ENCODE measurements at regions not wholly inside any gene's neighbourhood (a gene's known extent, or its start where the extent isn't known, plus 50 kb on each side); places are given as distances from the start of the nearest gene placed in this dataset.

GRCh38 chr2:139241286-139241685 is 461.1 kb upstream of the NXPH2 start:
- FAIRE-seq = no peak

GRCh38 chr2:139237023-139237422 is 456.8 kb upstream of the NXPH2 start:
- FAIRE-seq = no peak

GRCh38 chr2:139230881-139231280 is 450.7 kb upstream of the NXPH2 start:
- FAIRE-seq = no peak

- FAIRE-seq = no peak
Observed at GRCh38 chr2:139228276-139228675, 448.1 kb upstream of the NXPH2 start.

GRCh38 chr2:139225961-139226360 is 445.8 kb upstream of the NXPH2 start:
- no peak for FAIRE-seq

GRCh38 chr2:139218181-139218580 is 438.0 kb upstream of the NXPH2 start:
- FAIRE-seq = no peak

GRCh38 chr2:139217641-139218040 is 437.5 kb upstream of the NXPH2 start:
- FAIRE-seq = no peak

- no peak for FAIRE-seq
Observed at GRCh38 chr2:139216435-139216834, 436.2 kb upstream of the NXPH2 start.

- FAIRE-seq = no peak
Observed at GRCh38 chr2:139214801-139215200, 434.6 kb upstream of the NXPH2 start.

- FAIRE-seq = no peak
Observed at GRCh38 chr2:139209586-139209985, 429.4 kb upstream of the NXPH2 start.

GRCh38 chr2:139201516-139201915 is 421.3 kb upstream of the NXPH2 start:
- FAIRE-seq = no peak

- FAIRE-seq = no peak
Observed at GRCh38 chr2:139196754-139197153, 416.6 kb upstream of the NXPH2 start.

GRCh38 chr2:139194546-139194945 is 414.4 kb upstream of the NXPH2 start:
- no peak for FAIRE-seq

- no peak for FAIRE-seq
Observed at GRCh38 chr2:139177041-139177440, 396.9 kb upstream of the NXPH2 start.

GRCh38 chr2:139175510-139175909 is 395.3 kb upstream of the NXPH2 start:
- FAIRE-seq = no peak

- FAIRE-seq = no peak
Observed at GRCh38 chr2:139170406-139170805, 390.2 kb upstream of the NXPH2 start.

- no peak for FAIRE-seq
Observed at GRCh38 chr2:139165601-139166000, 385.4 kb upstream of the NXPH2 start.

- no peak for FAIRE-seq
Observed at GRCh38 chr2:139165041-139165440, 384.9 kb upstream of the NXPH2 start.

GRCh38 chr2:139162957-139163356 is 382.8 kb upstream of the NXPH2 start:
- FAIRE-seq = no peak

- FAIRE-seq = no peak
Observed at GRCh38 chr2:139162456-139162855, 382.3 kb upstream of the NXPH2 start.

GRCh38 chr2:139160836-139161235 is 380.6 kb upstream of the NXPH2 start:
- FAIRE-seq = no peak

- FAIRE-seq = no peak
Observed at GRCh38 chr2:139159177-139159576, 379.0 kb upstream of the NXPH2 start.

GRCh38 chr2:139156730-139157129 is 376.5 kb upstream of the NXPH2 start:
- FAIRE-seq = no peak

GRCh38 chr2:139155991-139156390 is 375.8 kb upstream of the NXPH2 start:
- FAIRE-seq = no peak

- FAIRE-seq = no peak
Observed at GRCh38 chr2:139142252-139142880, 362.2 kb upstream of the NXPH2 start.

GRCh38 chr2:139124271-139124670 is 344.1 kb upstream of the NXPH2 start:
- no peak for FAIRE-seq
